MM.1S (cell line): ENCODE measurements at regions not wholly inside any gene's neighbourhood (a gene's known extent, or its start where the extent isn't known, plus 50 kb on each side); places are given as distances from the start of the nearest gene placed in this dataset.

Experiments used
- DNase-seq: peaks from one replicate; pipeline ENCODE4 v3.0.0-alpha.2; 2015
- H2AFZ ChIP-seq: fragments of 300-600 bp; sonication (generic); 2 replicates; pipeline ENCODE4 v1.6.0; 2016; ENCODE audit warnings: antibody characterized with exemption, low read length
- H3F3A ChIP-seq: fragments of 300-600 bp; sonication (generic); 2 replicates; pipeline ENCODE4 v1.6.1; 2016; ENCODE audit warnings: mild to moderate bottlenecking, antibody characterized with exemption, low read length, moderate library complexity, mixed read lengths; ENCODE audit not compliant: insufficient read depth
- H3K27ac ChIP-seq: fragments of 300-600 bp; sonication (generic); 2 replicates; pipeline ENCODE4 v1.5.1; 2016; ENCODE audit warnings: mild to moderate bottlenecking, low read length
- H3K27me3 ChIP-seq: fragments of 300-600 bp; sonication (generic); replicated peaks from 2 replicates; pipeline ENCODE4 v1.6.0; 2016; ENCODE audit warnings: low read length; ENCODE audit not compliant: insufficient read depth
- H3K36me3 ChIP-seq: fragments of 300-600 bp; sonication (generic); replicated peaks from 2 replicates; pipeline ENCODE4 v1.6.1; 2016; ENCODE audit warnings: mild to moderate bottlenecking, low read length, mixed read lengths; ENCODE audit not compliant: insufficient read depth
- H3K4me1 ChIP-seq: fragments of 300-600 bp; sonication (generic); 2 replicates; pipeline ENCODE4 v1.6.1; 2016; ENCODE audit warnings: low read length, mixed read lengths
- H3K4me2 ChIP-seq: fragments of 300-600 bp; sonication (generic); 2 replicates; pipeline ENCODE4 v1.6.0; 2016; ENCODE audit warnings: low read depth, low read length
- H3K4me3 ChIP-seq: fragments of 300-600 bp; sonication (generic); 2 replicates; pipeline ENCODE4 v1.5.1; 2016; ENCODE audit warnings: low read length, mixed read lengths
- H3K79me2 ChIP-seq: fragments of 300-600 bp; sonication (generic); 2 replicates; pipeline ENCODE4 v1.6.1; 2016; ENCODE audit warnings: mixed run types, low read length, mixed read lengths
- H3K9ac ChIP-seq: fragments of 300-600 bp; sonication (generic); 2 replicates; pipeline ENCODE4 v1.6.1; 2016; ENCODE audit warnings: low read length, mixed read lengths
- H3K9me2 ChIP-seq: fragments of 300-600 bp; sonication (generic); replicated peaks from 2 replicates; pipeline ENCODE4 v1.6.1; 2016; ENCODE audit warnings: mild to moderate bottlenecking, low read length, mixed read lengths; ENCODE audit not compliant: insufficient read depth
- H3K9me3 ChIP-seq: fragments of 300-600 bp; sonication (generic); replicated peaks from 2 replicates; pipeline ENCODE4 v1.6.1; 2016; ENCODE audit warnings: mild to moderate bottlenecking, low read length, mixed read lengths; ENCODE audit not compliant: insufficient read depth
- H4K20me1 ChIP-seq: fragments of 300-600 bp; sonication (generic); 2 replicates; pipeline ENCODE4 v1.6.1; 2016; ENCODE audit warnings: mild to moderate bottlenecking, low read length, moderate library complexity, mixed read lengths; ENCODE audit not compliant: insufficient read depth
- CTCF ChIP-seq: fragments of 300-600 bp; sonication (generic); IDR thresholded peaks from 2 replicates; pipeline ENCODE4 v1.5.1; 2016; ENCODE audit warnings: antibody characterized with exemption, low read length, mixed read lengths
- EZH2 ChIP-seq: fragments of 300-600 bp; sonication (generic); optimal IDR thresholded peaks from 2 replicates; pipeline ENCODE3; 2017; ENCODE audit warnings: low read depth, mild to moderate bottlenecking, antibody characterized with exemption, low read length, mixed read lengths
- EZH2phosphoT487 ChIP-seq: fragments of 300-600 bp; sonication (generic); IDR thresholded peaks from 2 replicates; pipeline ENCODE4 v1.6.1; 2018; ENCODE audit warnings: antibody characterized with exemption, low read length

GRCh38 chr20:24365670-24366069, 103.8 kb upstream of the SYNDIG1 start:
- no peaks in the 10 kb centered on the region for H3K4me1 ChIP-seq
- no peak overlapping the region for H2AFZ ChIP-seq
- no peaks in the 10 kb centered on the region for H4K20me1 ChIP-seq
- H3K27me3 ChIP-seq, result no peaks in the 10 kb centered on the region
- H3K9ac ChIP-seq, result no peak overlapping the region
- H3K9me3 ChIP-seq, result no peaks in the 10 kb centered on the region
- no peak for DNase-seq
- TF ChIP-seq EZH2 (no peak), EZH2phosphoT487 (no peak), CTCF (no peak)
- no peaks in the 10 kb centered on the region for H3F3A ChIP-seq
- H3K79me2 ChIP-seq, result no peaks in the 10 kb centered on the region
- H3K36me3 ChIP-seq, result no peaks in the 10 kb centered on the region
- no peak overlapping the region for H3K4me3 ChIP-seq
- no peak overlapping the region for H3K4me2 ChIP-seq
- H3K9me2 ChIP-seq, result no peaks in the 10 kb centered on the region
- no peak overlapping the region for H3K27ac ChIP-seq

GRCh38 chr20:24364482-24364881, 104.9 kb upstream of the SYNDIG1 start:
- no peak overlapping the region for H3K4me3 ChIP-seq
- no peak for DNase-seq
- no peaks in the 10 kb centered on the region for H3F3A ChIP-seq
- H2AFZ ChIP-seq, result no peak overlapping the region
- no peaks in the 10 kb centered on the region for H3K9me2 ChIP-seq
- H4K20me1 ChIP-seq, result no peaks in the 10 kb centered on the region
- no peak overlapping the region for H3K27ac ChIP-seq
- no peaks in the 10 kb centered on the region for H3K27me3 ChIP-seq
- no peak overlapping the region for H3K4me2 ChIP-seq
- no peaks in the 10 kb centered on the region for H3K4me1 ChIP-seq
- no peaks in the 10 kb centered on the region for H3K79me2 ChIP-seq
- H3K9me3 ChIP-seq, result no peaks in the 10 kb centered on the region
- no peaks in the 10 kb centered on the region for H3K36me3 ChIP-seq
- H3K9ac ChIP-seq, result no peak overlapping the region
- TF ChIP-seq EZH2 (no peak), CTCF (no peak)

GRCh38 chr20:24363031-24363430, 106.4 kb upstream of the SYNDIG1 start:
- no peaks in the 10 kb centered on the region for H4K20me1 ChIP-seq
- H3K36me3 ChIP-seq, result no peaks in the 10 kb centered on the region
- no peak overlapping the region for H3K4me2 ChIP-seq
- DNase-seq, result no peak
- no peak overlapping the region for H2AFZ ChIP-seq
- no peaks in the 10 kb centered on the region for H3K9me2 ChIP-seq
- no peak overlapping the region for H3K9ac ChIP-seq
- no peaks in the 10 kb centered on the region for H3K79me2 ChIP-seq
- TF ChIP-seq EZH2phosphoT487 (no peak), CTCF (no peak), EZH2 (no peak)
- no peaks in the 10 kb centered on the region for H3K4me1 ChIP-seq
- H3F3A ChIP-seq, result no peaks in the 10 kb centered on the region
- H3K27me3 ChIP-seq, result no peaks in the 10 kb centered on the region
- H3K9me3 ChIP-seq, result no peaks in the 10 kb centered on the region
- no peak overlapping the region for H3K4me3 ChIP-seq
- no peak overlapping the region for H3K27ac ChIP-seq
